Muscle of leg (tissue), 3 donors: ENCODE measurements at regions not wholly inside any gene's neighbourhood (a gene's known extent, or its start where the extent isn't known, plus 50 kb on each side); places are given as distances from the start of the nearest gene placed in this dataset.
A peak's percentile ranks its signal among the peaks of the same experiment; 100 is the strongest.
"Not testable (repeated sequence)": the region's sequence is repeated elsewhere in the genome, so short reads cannot be mapped to it uniquely, and the experiment has no call there.

ENCODE experiments used
- DNase-seq: peaks from one replicate; pipeline ENCODE4 v3.0.0; 2013
- H3K27ac ChIP-seq: one replicate; pipeline ENCODE4 v1.5.1; 2013; ENCODE audit warnings: mild to moderate bottlenecking, low read length, control low read depth
- H3K27me3 ChIP-seq: one replicate; pipeline ENCODE4 v1.6.1; 2013; ENCODE audit warnings: low read length; ENCODE audit not compliant: control insufficient read depth, insufficient read depth
- H3K36me3 ChIP-seq: one replicate; pipeline ENCODE4 v1.6.1; 2013; ENCODE audit warnings: low read length; ENCODE audit not compliant: control insufficient read depth, insufficient read depth
- H3K4me1 ChIP-seq: one replicate; pipeline ENCODE4 v1.6.1; 2013; ENCODE audit warnings: low read length; ENCODE audit not compliant: control insufficient read depth, insufficient read depth
- H3K4me3 ChIP-seq: one replicate; pipeline ENCODE4 v1.5.1; 2013; ENCODE audit warnings: low read length, control low read depth
- H3K9me3 ChIP-seq: replicated peaks from 2 replicates; pipeline ENCODE4 v1.6.1; 2013; ENCODE audit warnings: low read depth, low read length; ENCODE audit not compliant: control insufficient read depth
- WGBS: methylation state at CpG from one replicate; pipeline ENCODE4 v1.1.5; 2013; ENCODE audit warnings: missing lambda C conversion rate; ENCODE audit not compliant: insufficient coverage; 5-methylcytosine and 5-hydroxymethylcytosine counted together

GRCh38 chr1:211206981-211207380, 52.2 kb upstream of the RCOR3 start:
- 91% methylated on average over 31 of the region's 33 CpGs for WGBS

GRCh38 chr1:211200311-211200710, 58.9 kb upstream of the RCOR3 start:
- no peak overlapping the region for H3K27ac ChIP-seq
- WGBS: no CpG with 5 or more reads among the region's 5 CpGs
- no peaks in the 10 kb centered on the region for H3K4me1 ChIP-seq
- no peaks in the 10 kb centered on the region for H3K27me3 ChIP-seq
- DNase-seq: no peak
- no peak overlapping the region for H3K4me3 ChIP-seq
- no peaks in the 10 kb centered on the region for H3K36me3 ChIP-seq
- H3K9me3 ChIP-seq: no peaks in the 10 kb centered on the region

More at GRCh38 chr1:211206981-211207380, 52.2 kb upstream of the RCOR3 start:
- Histone ChIP-seq H3K4me3 (no peak overlapping the region), H3K9me3 (no peaks in the 10 kb centered on the region), H3K27ac (no peak overlapping the region), H3K36me3 (no peaks in the 10 kb centered on the region), H3K4me1 (no peaks in the 10 kb centered on the region), H3K27me3 (no peaks in the 10 kb centered on the region)
- no peak for DNase-seq

- Histone ChIP-seq H3K9me3 (no peaks in the 10 kb centered on the region), H3K36me3 (no peaks in the 10 kb centered on the region), H3K27me3 (no peaks in the 10 kb centered on the region), H3K4me1 (no peaks in the 10 kb centered on the region), H3K4me3 (no peak overlapping the region), H3K27ac (no peak overlapping the region)
- DNase-seq: no peak
- 90% methylated on average over 2 of the region's 4 CpGs for WGBS
These were observed 60.3 kb upstream of the RCOR3 start for GRCh38 chr1:211198880-211199279.

GRCh38 chr1:211198111-211198510, 61.1 kb upstream of the RCOR3 start:
- WGBS: no CpG with 5 or more reads among the region's 4 CpGs
- no peaks in the 10 kb centered on the region for H3K27me3 ChIP-seq

GRCh38 chr1:211196880-211197279, 62.3 kb upstream of the RCOR3 start:
- no peak for DNase-seq
- H3K36me3 ChIP-seq: no peaks in the 10 kb centered on the region
- H3K27ac ChIP-seq: no peak overlapping the region
- no peaks in the 10 kb centered on the region for H3K4me1 ChIP-seq
- H3K27me3 ChIP-seq: no peaks in the 10 kb centered on the region
- WGBS: 100% methylated on average over 1 of the region's 1 CpG
- H3K4me3 ChIP-seq: no peak overlapping the region
- no peaks in the 10 kb centered on the region for H3K9me3 ChIP-seq

More at GRCh38 chr1:211198111-211198510, 61.1 kb upstream of the RCOR3 start:
- H3K9me3 ChIP-seq: no peaks in the 10 kb centered on the region
- H3K4me1 ChIP-seq: no peaks in the 10 kb centered on the region
- H3K36me3 ChIP-seq: no peaks in the 10 kb centered on the region
- no peak for DNase-seq
- H3K4me3 ChIP-seq: no peak overlapping the region
- H3K27ac ChIP-seq: no peak overlapping the region

- DNase-seq: no peak
- H3K4me3 ChIP-seq: no peak overlapping the region
- no CpG with 5 or more reads among the region's 1 CpG for WGBS
- H3K27ac ChIP-seq: no peak overlapping the region
- no peaks in the 10 kb centered on the region for H3K9me3 ChIP-seq
- no peaks in the 10 kb centered on the region for H3K27me3 ChIP-seq
- H3K4me1 ChIP-seq: no peaks in the 10 kb centered on the region
- H3K36me3 ChIP-seq: no peaks in the 10 kb centered on the region
These were observed 60.9 kb upstream of the KCNH1 start for GRCh38 chr1:211194826-211195225.

- Histone ChIP-seq H3K36me3 (no peaks in the 10 kb centered on the region), H3K9me3 (no peaks in the 10 kb centered on the region), H3K27ac (no peak overlapping the region), H3K27me3 (no peaks in the 10 kb centered on the region), H3K4me1 (no peaks in the 10 kb centered on the region), H3K4me3 (no peak overlapping the region)
- DNase-seq: no peak
- no CpG with 5 or more reads among the region's 3 CpGs for WGBS
These were observed 58.3 kb upstream of the KCNH1 start for GRCh38 chr1:211192227-211192626.

- not testable (repeated sequence) for H3K4me1 ChIP-seq, H3K4me3 ChIP-seq, H3K27ac ChIP-seq, H3K9me3 ChIP-seq, H3K36me3 ChIP-seq, H3K27me3 ChIP-seq
- 82% methylated on average over 2 of the region's 4 CpGs for WGBS
- DNase-seq: peak; percentile 16
These were observed 54.8 kb upstream of the KCNH1 start for GRCh38 chr1:211188721-211189120.

- no peaks in the 10 kb centered on the region for H3K36me3 ChIP-seq
- H3K27me3 ChIP-seq: no peaks in the 10 kb centered on the region
- no peaks in the 10 kb centered on the region for H3K4me1 ChIP-seq
- H3K27ac ChIP-seq: no peak overlapping the region
- no peak for DNase-seq
- H3K4me3 ChIP-seq: no peak overlapping the region
- no peaks in the 10 kb centered on the region for H3K9me3 ChIP-seq
- no CpG with 5 or more reads among the region's 2 CpGs for WGBS
These were observed 49.9 kb upstream of the KCNH1 start for GRCh38 chr1:211183747-211184313.
